Mucosa of descending colon (tissue), 3 donors: ENCODE measurements at regions not wholly inside any gene's neighbourhood (a gene's known extent, or its start where the extent isn't known, plus 50 kb on each side); places are given as distances from the start of the nearest gene placed in this dataset.

ENCODE experiments used
- ATAC-seq: fragments of 200-7000 bp; cut with Tn5 transposase; one replicate; pipeline ENCODE4 v1.9.1; 2020; ENCODE audit warnings: mild to moderate bottlenecking, moderate library complexity
- DNase-seq, 3 donors: peaks; one replicate each; pipeline ENCODE4 v3.0.0-alpha.2; 2020
- H3K36me3 ChIP-seq: fragments of 200-600 bp; one replicate; pipeline ENCODE4 v1.8.0; 2021; ENCODE audit warnings: low read depth, mild to moderate bottlenecking
- H3K4me1 ChIP-seq: fragments of 200-600 bp; one replicate; pipeline ENCODE4 v1.8.0; 2021; ENCODE audit warnings: low read depth, mild to moderate bottlenecking
- H3K4me3 ChIP-seq: fragments of 200-600 bp; one replicate; pipeline ENCODE4 v1.8.0; 2021; ENCODE audit warnings: mild to moderate bottlenecking
- H3K9me3 ChIP-seq: fragments of 200-600 bp; one replicate; pipeline ENCODE4 v1.8.0; 2021; ENCODE audit warnings: mild to moderate bottlenecking
- CTCF ChIP-seq: fragments of 200-600 bp; IDR thresholded peaks from one replicate; pipeline ENCODE4 v1.8.0; 2022; ENCODE audit warnings: antibody characterized with exemption, mild to moderate bottlenecking
- intact Hi-C, 2 donors: fragments of 100-400 bp; cut with DNase I in 1 of 2; cut with micrococcal nuclease in 1 of 2; formaldehyde crosslinking; loops; one replicate each; pipeline versions ENCODE4 v1.11.0 to v1.11.1; 2022; cut with DNase I, micrococcal nuclease
- donor health status: DM: no; HTN: no; CAD: no; lungs with moderate emphysema.
- donor health status: DM: no; HTN: no; CAD: no.
- donor health status: DM: no; HTN: yes; CAD: no.

GRCh38 chr4:19146038-19146437 is 1105.7 kb upstream of the SLIT2 start:
- no peak for TF ChIP-seq CTCF
- DNase-seq (no peak), ATAC-seq (no peak)
- Histone ChIP-seq H3K9me3 (no peaks in the 10 kb centered on the region), H3K36me3 (no peaks in the 10 kb centered on the region), H3K4me3 (no peak overlapping the region), H3K4me1 (no peaks in the 10 kb centered on the region)
- intact Hi-C loops, result no loop called here

DNA sequence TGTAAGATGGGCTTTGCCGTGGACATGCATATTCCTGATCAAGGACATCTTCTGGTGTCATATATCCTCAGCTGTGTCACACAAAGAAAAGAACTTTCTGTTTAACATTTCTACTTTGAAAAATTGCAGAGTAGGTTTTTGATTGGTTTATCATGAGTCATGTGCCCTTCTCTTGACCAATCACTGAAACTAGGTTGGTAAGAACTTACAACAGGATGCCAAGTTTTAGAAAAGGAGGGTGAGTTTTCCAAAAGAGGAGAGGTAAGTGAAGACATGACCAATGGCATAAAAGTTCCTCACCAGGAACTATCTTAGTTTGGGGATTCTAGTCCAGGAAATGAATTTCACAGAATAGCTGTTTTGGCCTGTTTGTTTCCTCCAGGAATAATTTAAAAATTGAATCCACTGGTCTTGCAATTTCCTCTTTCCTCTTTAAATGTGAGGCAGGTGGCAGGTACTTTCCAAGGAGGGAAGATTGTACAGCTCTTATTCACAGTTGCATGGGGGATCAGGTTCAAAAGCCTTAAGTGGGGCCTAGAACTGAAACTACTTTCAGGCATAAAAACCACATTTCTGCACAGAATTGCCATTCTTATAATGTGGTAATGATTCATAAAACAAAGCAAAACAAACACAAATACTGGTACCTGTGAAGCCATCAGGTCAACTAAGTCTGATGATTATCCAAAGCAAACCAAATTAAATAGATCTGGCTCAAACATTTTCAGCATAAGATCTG is 1114.5 kb upstream of the LCORL start:
- no peak for TF ChIP-seq CTCF
- intact Hi-C loops, result no loop called here

DNA sequence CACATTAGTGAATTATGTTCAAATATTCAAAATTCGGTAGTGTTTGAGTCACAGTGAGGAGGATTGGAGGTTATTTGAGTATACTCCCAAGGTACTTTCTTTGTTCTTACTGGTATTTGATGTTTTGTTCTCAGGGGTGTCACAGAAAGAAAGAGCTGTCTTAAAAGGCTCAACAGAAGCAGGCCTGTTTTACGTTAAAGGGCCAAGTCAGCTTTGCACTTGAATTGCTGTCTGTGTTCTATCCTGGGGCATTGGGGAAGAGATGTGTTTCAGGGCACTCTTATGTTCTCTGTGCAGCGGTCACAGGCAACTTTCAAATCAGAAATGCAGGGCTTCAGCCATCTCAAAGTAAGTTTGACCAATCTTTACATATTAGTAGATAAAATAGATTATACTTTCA is 1113.1 kb upstream of the LCORL start:
- H3K4me1 ChIP-seq, result no peaks in the 10 kb centered on the region
- intact Hi-C loops, result no loop called here

More for the DNA sequence above, 1114.5 kb upstream of the LCORL start:
- Histone ChIP-seq H3K9me3 (no peaks in the 10 kb centered on the region), H3K4me1 (no peaks in the 10 kb centered on the region), H3K36me3 (no peaks in the 10 kb centered on the region), H3K4me3 (no peak overlapping the region)
- no peak for DNase-seq
- ATAC-seq, result no peak

GRCh38 chr4:19133315-19133714 is 1111.8 kb upstream of the LCORL start:
- no peak for TF ChIP-seq CTCF
- no peak for DNase-seq
- Histone ChIP-seq H3K36me3 (no peaks in the 10 kb centered on the region), H3K4me1 (no peaks in the 10 kb centered on the region), H3K9me3 (no peaks in the 10 kb centered on the region), H3K4me3 (no peak overlapping the region)
- intact Hi-C loops, result no loop called here
- ATAC-seq, result no peak

More for the DNA sequence above, 1113.1 kb upstream of the LCORL start:
- no peak overlapping the region for H3K4me3 ChIP-seq
- no peak for TF ChIP-seq CTCF
- DNase-seq, result no peak
- ATAC-seq, result no peak
- no peaks in the 10 kb centered on the region for H3K9me3 ChIP-seq
- no peaks in the 10 kb centered on the region for H3K36me3 ChIP-seq

DNA sequence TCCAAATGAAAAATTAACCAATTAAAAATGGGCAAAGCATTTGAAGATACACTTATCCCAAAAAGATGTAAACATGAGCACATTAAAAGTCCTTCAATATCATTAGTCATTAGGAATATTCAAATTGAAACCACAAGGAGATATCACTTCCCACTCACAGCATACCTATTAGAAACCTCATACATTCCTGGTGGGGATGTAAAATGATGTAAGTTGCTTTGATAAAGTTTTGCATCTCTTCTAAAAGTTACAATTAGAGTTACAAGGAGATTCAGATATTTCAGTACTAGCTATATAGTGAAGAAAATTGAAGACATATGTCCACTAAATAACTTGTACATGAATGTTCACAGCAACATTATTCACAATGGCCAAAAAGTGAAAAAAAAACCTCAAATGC is 1109.3 kb upstream of the LCORL start:
- TF ChIP-seq CTCF, result no peak
- intact Hi-C loops, result no loop called here
- Histone ChIP-seq H3K9me3 (no peaks in the 10 kb centered on the region), H3K4me3 (no peak overlapping the region), H3K4me1 (no peaks in the 10 kb centered on the region), H3K36me3 (no peaks in the 10 kb centered on the region)
- ATAC-seq, result no peak
- no peak for DNase-seq

DNA sequence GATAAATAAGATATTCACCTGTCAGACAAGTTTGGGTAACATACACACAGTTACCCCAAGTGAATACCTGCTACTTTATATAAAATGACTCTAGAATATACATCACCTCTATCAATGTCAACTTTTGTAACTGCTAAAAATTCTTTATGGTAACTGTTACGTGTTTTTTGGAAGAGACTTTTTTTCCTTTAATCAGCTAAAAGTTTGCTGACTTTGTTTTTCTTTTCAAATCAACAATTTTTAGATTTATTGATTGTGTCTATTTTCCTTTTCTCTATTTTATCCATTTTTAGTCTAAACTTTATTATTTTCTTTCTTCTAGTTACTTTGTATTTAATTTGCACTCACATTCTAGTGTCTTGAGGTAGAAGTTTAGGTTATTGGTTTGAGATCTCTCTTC is 1106.6 kb upstream of the LCORL start:
- TF ChIP-seq CTCF, result no peak
- Histone ChIP-seq H3K4me3 (no peak overlapping the region), H3K36me3 (no peaks in the 10 kb centered on the region), H3K4me1 (no peaks in the 10 kb centered on the region), H3K9me3 (no peaks in the 10 kb centered on the region)
- intact Hi-C loops, result no loop called here
- no peak for ATAC-seq
- no peak for DNase-seq
